PFSK-1 (cell line): ENCODE measurements at regions not wholly inside any gene's neighbourhood (a gene's known extent, or its start where the extent isn't known, plus 50 kb on each side); places are given as distances from the start of the nearest gene placed in this dataset.

Source experiments
- POLR2AphosphoS5 ChIP-seq: IDR thresholded peaks from 2 replicates; pipeline ENCODE4 v1.6.1; 2012; ENCODE audit warnings: low read depth, mild to moderate bottlenecking, control low read depth, low read length, moderate library complexity
- SIN3A ChIP-seq: IDR thresholded peaks from 2 replicates; pipeline ENCODE4 v1.6.1; 2012; ENCODE audit warnings: mild to moderate bottlenecking, low read length, moderate library complexity, borderline replicate concordance; ENCODE audit not compliant: insufficient read depth
- TAF1 ChIP-seq: IDR thresholded peaks from 2 replicates; pipeline ENCODE4 v1.6.1; 2012; ENCODE audit warnings: low read length, control low read depth, borderline replicate concordance; ENCODE audit not compliant: insufficient read depth
- TF ChIP-seq, protein P1 (sequence below), 2 experiments: IDR thresholded peaks; 2 replicates each; pipeline versions ENCODE4 v1.6.1 to v1.8.0; 2011 to 2012; ENCODE audit warnings: low read depth in 2 of 2, low read length in 2 of 2, control low read depth in 1 of 2, inconsistent platforms in 1 of 2, mild to moderate bottlenecking in 1 of 2, moderate library complexity in 1 of 2; ENCODE audit not compliant: insufficient read depth in 1 of 2

DNA sequence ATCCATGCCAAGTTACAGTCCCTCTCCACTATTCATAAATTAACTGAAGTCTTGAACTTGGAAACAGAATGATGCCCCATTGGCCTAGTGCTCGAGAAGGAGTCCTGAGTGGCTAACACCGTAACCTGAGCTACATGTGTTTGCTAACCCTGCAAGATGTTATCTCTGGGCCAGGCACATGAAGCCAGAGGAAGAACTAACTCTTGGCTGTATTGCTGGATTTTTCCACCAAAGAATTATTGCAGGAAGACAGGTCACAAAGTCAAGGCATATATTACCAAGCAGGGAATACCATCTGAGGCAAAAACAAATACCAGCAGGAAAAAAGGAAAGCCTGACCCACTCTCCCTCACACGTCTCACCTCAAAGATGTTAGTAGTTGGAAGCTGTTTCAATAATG is 148.9 kb upstream of the PHACTR1 start:
- TF ChIP-seq TAF1 (no peak), SIN3A (no peak), POLR2AphosphoS5 (no peak)
- TF ChIP-seq, protein P1, sequence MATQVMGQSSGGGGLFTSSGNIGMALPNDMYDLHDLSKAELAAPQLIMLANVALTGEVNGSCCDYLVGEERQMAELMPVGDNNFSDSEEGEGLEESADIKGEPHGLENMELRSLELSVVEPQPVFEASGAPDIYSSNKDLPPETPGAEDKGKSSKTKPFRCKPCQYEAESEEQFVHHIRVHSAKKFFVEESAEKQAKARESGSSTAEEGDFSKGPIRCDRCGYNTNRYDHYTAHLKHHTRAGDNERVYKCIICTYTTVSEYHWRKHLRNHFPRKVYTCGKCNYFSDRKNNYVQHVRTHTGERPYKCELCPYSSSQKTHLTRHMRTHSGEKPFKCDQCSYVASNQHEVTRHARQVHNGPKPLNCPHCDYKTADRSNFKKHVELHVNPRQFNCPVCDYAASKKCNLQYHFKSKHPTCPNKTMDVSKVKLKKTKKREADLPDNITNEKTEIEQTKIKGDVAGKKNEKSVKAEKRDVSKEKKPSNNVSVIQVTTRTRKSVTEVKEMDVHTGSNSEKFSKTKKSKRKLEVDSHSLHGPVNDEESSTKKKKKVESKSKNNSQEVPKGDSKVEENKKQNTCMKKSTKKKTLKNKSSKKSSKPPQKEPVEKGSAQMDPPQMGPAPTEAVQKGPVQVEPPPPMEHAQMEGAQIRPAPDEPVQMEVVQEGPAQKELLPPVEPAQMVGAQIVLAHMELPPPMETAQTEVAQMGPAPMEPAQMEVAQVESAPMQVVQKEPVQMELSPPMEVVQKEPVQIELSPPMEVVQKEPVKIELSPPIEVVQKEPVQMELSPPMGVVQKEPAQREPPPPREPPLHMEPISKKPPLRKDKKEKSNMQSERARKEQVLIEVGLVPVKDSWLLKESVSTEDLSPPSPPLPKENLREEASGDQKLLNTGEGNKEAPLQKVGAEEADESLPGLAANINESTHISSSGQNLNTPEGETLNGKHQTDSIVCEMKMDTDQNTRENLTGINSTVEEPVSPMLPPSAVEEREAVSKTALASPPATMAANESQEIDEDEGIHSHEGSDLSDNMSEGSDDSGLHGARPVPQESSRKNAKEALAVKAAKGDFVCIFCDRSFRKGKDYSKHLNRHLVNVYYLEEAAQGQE (IDR thresholded peaks at IDR 0.05; ENCODE audit: insufficient read depth in 1 of 2, low read depth in 2 of 2, low read length in 2 of 2), result no peak
